ENCODE measurements at regions not wholly inside any gene's neighbourhood (a gene's known extent, or its start where the extent isn't known, plus 50 kb on each side); places are given as distances from the start of the nearest gene placed in this dataset.

GRCh38 chr18:75554644-75555185, 127.2 kb upstream of the SMIM21 start:
- TF ChIP-seq, protein P1, sequence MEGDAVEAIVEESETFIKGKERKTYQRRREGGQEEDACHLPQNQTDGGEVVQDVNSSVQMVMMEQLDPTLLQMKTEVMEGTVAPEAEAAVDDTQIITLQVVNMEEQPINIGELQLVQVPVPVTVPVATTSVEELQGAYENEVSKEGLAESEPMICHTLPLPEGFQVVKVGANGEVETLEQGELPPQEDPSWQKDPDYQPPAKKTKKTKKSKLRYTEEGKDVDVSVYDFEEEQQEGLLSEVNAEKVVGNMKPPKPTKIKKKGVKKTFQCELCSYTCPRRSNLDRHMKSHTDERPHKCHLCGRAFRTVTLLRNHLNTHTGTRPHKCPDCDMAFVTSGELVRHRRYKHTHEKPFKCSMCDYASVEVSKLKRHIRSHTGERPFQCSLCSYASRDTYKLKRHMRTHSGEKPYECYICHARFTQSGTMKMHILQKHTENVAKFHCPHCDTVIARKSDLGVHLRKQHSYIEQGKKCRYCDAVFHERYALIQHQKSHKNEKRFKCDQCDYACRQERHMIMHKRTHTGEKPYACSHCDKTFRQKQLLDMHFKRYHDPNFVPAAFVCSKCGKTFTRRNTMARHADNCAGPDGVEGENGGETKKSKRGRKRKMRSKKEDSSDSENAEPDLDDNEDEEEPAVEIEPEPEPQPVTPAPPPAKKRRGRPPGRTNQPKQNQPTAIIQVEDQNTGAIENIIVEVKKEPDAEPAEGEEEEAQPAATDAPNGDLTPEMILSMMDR (IDR thresholded peaks at IDR 0.05) = no peak
- TF ChIP-seq EZH2 (IDR thresholded peaks at IDR 0.05) (no peak), EZH2phosphoT487 (IDR thresholded peaks at IDR 0.05) (no peak)
